Parathyroid adenoma (tissue), 2 donors: ENCODE measurements at regions not wholly inside any gene's neighbourhood (a gene's known extent, or its start where the extent isn't known, plus 50 kb on each side); places are given as distances from the start of the nearest gene placed in this dataset.

ENCODE experiments used
- H2AFZ ChIP-seq: fragments of 300-600 bp; sonication (generic); one replicate; pipeline ENCODE4 v1.7.0; 2017; ENCODE audit warnings: antibody characterized with exemption, mild to moderate bottlenecking
- H3K27ac ChIP-seq: fragments of 300-600 bp; sonication (generic); one replicate; pipeline ENCODE4 v1.7.0; 2017
- H3K27me3 ChIP-seq: fragments of 300-600 bp; sonication (generic); one replicate; pipeline ENCODE4 v1.7.0; 2017; ENCODE audit warnings: low read length; ENCODE audit not compliant: control insufficient read depth, insufficient read depth
- H3K36me3 ChIP-seq: fragments of 300-600 bp; sonication (generic); one replicate; pipeline ENCODE4 v1.7.0; 2017; ENCODE audit warnings: low read length; ENCODE audit not compliant: control insufficient read depth, insufficient read depth
- H3K4me1 ChIP-seq: fragments of 300-600 bp; sonication (generic); one replicate; pipeline ENCODE4 v1.7.0; 2017; ENCODE audit warnings: control low read depth
- H3K4me2 ChIP-seq: fragments of 300-600 bp; sonication (generic); one replicate; pipeline ENCODE4 v1.7.0; 2017; ENCODE audit warnings: low read length
- H3K4me3 ChIP-seq: fragments of 300-600 bp; sonication (generic); one replicate; pipeline ENCODE4 v1.7.0; 2017; ENCODE audit warnings: low read depth, low read length
- H3K79me2 ChIP-seq: fragments of 300-600 bp; sonication (generic); one replicate; pipeline ENCODE4 v1.7.0; 2017; ENCODE audit warnings: control low read depth
- H3K9ac ChIP-seq: fragments of 300-600 bp; sonication (generic); one replicate; pipeline ENCODE4 v1.7.0; 2017; ENCODE audit warnings: mild to moderate bottlenecking
- H3K9me3 ChIP-seq: fragments of 300-600 bp; sonication (generic); one replicate; pipeline ENCODE4 v1.7.0; 2017; ENCODE audit warnings: low read length; ENCODE audit not compliant: control insufficient read depth
- CTCF ChIP-seq: fragments of 300-600 bp; sonication (generic); IDR thresholded peaks from one replicate; pipeline ENCODE4 v1.7.0; 2017; ENCODE audit warnings: antibody characterized with exemption, mild to moderate bottlenecking
- donor health status: primary hyperparathyroidism.

GRCh38 chr4:45841791-45842190 lies 282.1 kb downstream of the GABRG1 start:
- Histone ChIP-seq H3K9ac (no peak overlapping the region), H3K27me3 (no peaks in the 10 kb centered on the region), H3K27ac (no peak overlapping the region), H3K9me3 (no peaks in the 10 kb centered on the region), H3K79me2 (no peaks in the 10 kb centered on the region), H3K4me3 (no peak overlapping the region), H3K4me1 (no peaks in the 10 kb centered on the region), H2AFZ (no peak overlapping the region), H3K4me2 (no peak overlapping the region), H3K36me3 (no peaks in the 10 kb centered on the region)
- TF ChIP-seq CTCF: no peak

- H3K4me3 ChIP-seq: no peak overlapping the region
- no peak overlapping the region for H3K27ac ChIP-seq
- H3K79me2 ChIP-seq: no peaks in the 10 kb centered on the region
- no peak overlapping the region for H3K9ac ChIP-seq
- H2AFZ ChIP-seq: no peak overlapping the region
- no peaks in the 10 kb centered on the region for H3K4me1 ChIP-seq
- no peaks in the 10 kb centered on the region for H3K27me3 ChIP-seq
- H3K9me3 ChIP-seq: no peaks in the 10 kb centered on the region
- no peak overlapping the region for H3K4me2 ChIP-seq
- TF ChIP-seq CTCF: no peak
- no peaks in the 10 kb centered on the region for H3K36me3 ChIP-seq
Measured at GRCh38 chr4:45831692-45832091, 292.2 kb downstream of the GABRG1 start.

- Histone ChIP-seq H3K36me3 (no peaks in the 10 kb centered on the region), H3K4me1 (no peaks in the 10 kb centered on the region), H3K79me2 (no peaks in the 10 kb centered on the region), H3K27me3 (no peaks in the 10 kb centered on the region), H3K9ac (no peak overlapping the region), H3K4me3 (no peak overlapping the region), H2AFZ (no peak overlapping the region), H3K27ac (no peak overlapping the region), H3K4me2 (no peak overlapping the region), H3K9me3 (no peaks in the 10 kb centered on the region)
- TF ChIP-seq CTCF: no peak
Measured at GRCh38 chr4:45803994-45804393, 319.9 kb downstream of the GABRG1 start.

GRCh38 chr4:45795135-45795534 lies 328.7 kb downstream of the GABRG1 start:
- no peaks in the 10 kb centered on the region for H3K9me3 ChIP-seq
- H3K36me3 ChIP-seq: no peaks in the 10 kb centered on the region
- no peak overlapping the region for H3K27ac ChIP-seq
- no peak overlapping the region for H3K4me2 ChIP-seq
- no peak overlapping the region for H3K9ac ChIP-seq
- H3K79me2 ChIP-seq: no peaks in the 10 kb centered on the region
- TF ChIP-seq CTCF: no peak
- no peak overlapping the region for H3K4me3 ChIP-seq
- H3K27me3 ChIP-seq: no peaks in the 10 kb centered on the region
- peak overlapping the region; percentile 22 for H2AFZ ChIP-seq
- no peaks in the 10 kb centered on the region for H3K4me1 ChIP-seq

GRCh38 chr4:45778514-45778913 lies 345.3 kb downstream of the GABRG1 start:
- H2AFZ ChIP-seq: no peak overlapping the region
- H3K9me3 ChIP-seq: no peaks in the 10 kb centered on the region
- H3K4me3 ChIP-seq: no peak overlapping the region
- no peaks in the 10 kb centered on the region for H3K79me2 ChIP-seq
- no peak overlapping the region for H3K9ac ChIP-seq
- no peaks in the 10 kb centered on the region for H3K36me3 ChIP-seq
- no peak overlapping the region for H3K27ac ChIP-seq
- no peaks in the 10 kb centered on the region for H3K4me1 ChIP-seq
- H3K27me3 ChIP-seq: no peaks in the 10 kb centered on the region
- no peak for TF ChIP-seq CTCF
- no peak overlapping the region for H3K4me2 ChIP-seq
